HUES64 (cell line): ENCODE measurements at regions not wholly inside any gene's neighbourhood (a gene's known extent, or its start where the extent isn't known, plus 50 kb on each side); places are given as distances from the start of the nearest gene placed in this dataset.

Source experiments
- H3K27ac ChIP-seq: 2 replicates; pipeline ENCODE4 v1.7.0; 2013; ENCODE audit warnings: low read depth, low read length, inconsistent platforms
- H3K27me3 ChIP-seq: 2 replicates; pipeline ENCODE4 v1.6.1; 2013; ENCODE audit warnings: mild to moderate bottlenecking, low read length; ENCODE audit not compliant: insufficient read depth
- H3K36me3 ChIP-seq: 2 replicates; pipeline ENCODE4 v1.6.1; 2013; ENCODE audit warnings: mild to moderate bottlenecking, low read length; ENCODE audit not compliant: insufficient read depth
- H3K4me1 ChIP-seq: 2 replicates; pipeline ENCODE4 v1.6.1; 2013; ENCODE audit warnings: mild to moderate bottlenecking, low read length, moderate library complexity; ENCODE audit not compliant: insufficient read depth
- H3K4me3 ChIP-seq: 2 replicates; pipeline ENCODE4 v1.5.1; 2013; ENCODE audit warnings: mild to moderate bottlenecking, low read length, moderate library complexity
- H3K9ac ChIP-seq: 2 replicates; pipeline ENCODE4 v1.6.1; 2013; ENCODE audit warnings: mild to moderate bottlenecking, low read depth, low read length
- H3K9me3 ChIP-seq: 2 replicates; pipeline ENCODE4 v1.6.1; 2013; ENCODE audit warnings: low read depth, low read length; ENCODE audit not compliant: insufficient read depth
- WGBS: fragments of 150-250, 120-280 bp; methylation state at CpG from one replicate; pipeline ENCODE4 v1.1.7; 2013; ENCODE audit warnings: missing lambda C conversion rate; 5-methylcytosine and 5-hydroxymethylcytosine counted together

GRCh38 chr12:124642105-124642504 is 74.7 kb upstream of the NCOR2 start:
- peaks cover 9% of the 10 kb centered on the region; the same call in 1 of the 2 replicates for H3K4me1 ChIP-seq
- WGBS: 91% methylated on average over 8 of the region's 8 CpGs
- no peak overlapping the region for H3K27ac ChIP-seq

GRCh38 chr12:124641591-124641990 is 74.2 kb upstream of the NCOR2 start:
- no peaks in the 10 kb centered on the region for H3K9me3 ChIP-seq
- WGBS: 92% methylated on average over 6 of the region's 6 CpGs
- H3K9ac ChIP-seq: no peak overlapping the region
- no peak overlapping the region for H3K27ac ChIP-seq
- no peaks in the 10 kb centered on the region for H3K27me3 ChIP-seq
- peaks cover 7% of the 10 kb centered on the region; the same call in 1 of the 2 replicates for H3K4me1 ChIP-seq
- H3K4me3 ChIP-seq: no peak overlapping the region
- no peaks in the 10 kb centered on the region for H3K36me3 ChIP-seq

More at GRCh38 chr12:124642105-124642504, 74.7 kb upstream of the NCOR2 start:
- H3K4me3 ChIP-seq: no peak overlapping the region
- H3K36me3 ChIP-seq: no peaks in the 10 kb centered on the region
- no peaks in the 10 kb centered on the region for H3K27me3 ChIP-seq
- no peaks in the 10 kb centered on the region for H3K9me3 ChIP-seq
- no peak overlapping the region for H3K9ac ChIP-seq

GRCh38 chr12:124640056-124640455 is 72.6 kb upstream of the NCOR2 start:
- Histone ChIP-seq H3K9ac (no peak overlapping the region), H3K27me3 (no peaks in the 10 kb centered on the region), H3K4me1 (peaks cover 9% of the 10 kb centered on the region), H3K9me3 (no peaks in the 10 kb centered on the region), H3K36me3 (no peaks in the 10 kb centered on the region), H3K27ac (no peak overlapping the region), H3K4me3 (no peak overlapping the region)
- 92% methylated on average over 5 of the region's 5 CpGs for WGBS

GRCh38 chr12:124639122-124639806 is 71.9 kb upstream of the NCOR2 start:
- no peaks in the 10 kb centered on the region for H3K27me3 ChIP-seq
- peaks cover 9% of the 10 kb centered on the region for H3K4me1 ChIP-seq
- no peak overlapping the region for H3K4me3 ChIP-seq
- H3K36me3 ChIP-seq: no peaks in the 10 kb centered on the region
- H3K9me3 ChIP-seq: no peaks in the 10 kb centered on the region
- WGBS: 82% methylated on average over 6 of the region's 6 CpGs
- H3K9ac ChIP-seq: no peak overlapping the region
- H3K27ac ChIP-seq: no peak overlapping the region

GRCh38 chr12:124637581-124637981 is 70.2 kb upstream of the NCOR2 start:
- H3K9ac ChIP-seq: no peak overlapping the region
- no peak overlapping the region for H3K4me3 ChIP-seq
- no peaks in the 10 kb centered on the region for H3K36me3 ChIP-seq
- no peaks in the 10 kb centered on the region for H3K27me3 ChIP-seq
- H3K4me1 ChIP-seq: peaks cover 9% of the 10 kb centered on the region
- no peak overlapping the region for H3K27ac ChIP-seq
- H3K9me3 ChIP-seq: no peaks in the 10 kb centered on the region
- WGBS: 77% methylated on average over 12 of the region's 12 CpGs

- no peak overlapping the region for H3K27ac ChIP-seq
- no peaks in the 10 kb centered on the region for H3K36me3 ChIP-seq
- peaks cover 13% of the 10 kb centered on the region for H3K4me1 ChIP-seq
- H3K9ac ChIP-seq: no peak overlapping the region
- WGBS: 81% methylated on average over 4 of the region's 4 CpGs
- H3K9me3 ChIP-seq: no peaks in the 10 kb centered on the region
- no peaks in the 10 kb centered on the region for H3K27me3 ChIP-seq
- no peak overlapping the region for H3K4me3 ChIP-seq
Observed at GRCh38 chr12:124637163-124637562, 69.8 kb upstream of the NCOR2 start.

GRCh38 chr12:124636138-124636978 is 68.9 kb upstream of the NCOR2 start:
- Histone ChIP-seq H3K9ac (no peak overlapping the region), H3K9me3 (no peaks in the 10 kb centered on the region), H3K36me3 (no peaks in the 10 kb centered on the region), H3K4me1 (peaks cover 17% of the 10 kb centered on the region), H3K4me3 (no peak overlapping the region), H3K27ac (no peak overlapping the region), H3K27me3 (no peaks in the 10 kb centered on the region)
- WGBS: 57% methylated on average over 9 of the region's 10 CpGs

GRCh38 chr12:124635316-124635715 is 67.9 kb upstream of the NCOR2 start:
- Histone ChIP-seq H3K27ac (no peak overlapping the region), H3K4me1 (peaks cover 17% of the 10 kb centered on the region), H3K9ac (no peak overlapping the region), H3K27me3 (no peaks in the 10 kb centered on the region), H3K4me3 (no peak overlapping the region), H3K36me3 (no peaks in the 10 kb centered on the region), H3K9me3 (no peaks in the 10 kb centered on the region)
- WGBS: 95% methylated on average over 7 of the region's 7 CpGs

GRCh38 chr12:124633365-124634362 is 66.3 kb upstream of the NCOR2 start:
- Histone ChIP-seq H3K9ac (no peak overlapping the region), H3K27me3 (no peaks in the 10 kb centered on the region), H3K4me3 (no peak overlapping the region), H3K36me3 (no peaks in the 10 kb centered on the region), H3K4me1 (peaks cover 17% of the 10 kb centered on the region), H3K27ac (no peak overlapping the region), H3K9me3 (no peaks in the 10 kb centered on the region)
- WGBS: 86% methylated on average over 15 of the region's 17 CpGs

- Histone ChIP-seq H3K9me3 (no peaks in the 10 kb centered on the region), H3K9ac (no peak overlapping the region), H3K27me3 (no peaks in the 10 kb centered on the region), H3K36me3 (no peaks in the 10 kb centered on the region), H3K4me3 (no peak overlapping the region), H3K27ac (no peak overlapping the region), H3K4me1 (peaks cover 17% of the 10 kb centered on the region)
- 80% methylated on average over 8 of the region's 9 CpGs for WGBS
Observed at GRCh38 chr12:124632519-124632984, 65.1 kb upstream of the NCOR2 start.
